CD4-positive, CD25-positive, alpha-beta regulatory T cell (primary cell): ENCODE measurements at regions not wholly inside any gene's neighbourhood (a gene's known extent, or its start where the extent isn't known, plus 50 kb on each side); places are given as distances from the start of the nearest gene placed in this dataset.
"Not testable (repeated sequence)": the region's sequence is repeated elsewhere in the genome, so short reads cannot be mapped to it uniquely, and the experiment has no call there.

ENCODE experiments used
- ATAC-seq, 2 donors: fragments of 150-1000 bp; cut with Tn5 transposase; one replicate each; pipeline ENCODE4 v1.10.0; 2021; ENCODE audit warnings: low read depth in 2 of 2, moderate number of reproducible peaks in 2 of 2, moderate library complexity in 1 of 2
- DNase-seq, 3 donors: peaks; one replicate each; pipeline versions ENCODE4 v3.0.0 to v3.0.0-alpha.2; 2012 to 2022; ENCODE audit warnings: mixed read lengths in 1 of 3
- H3K27ac ChIP-seq: one replicate; pipeline ENCODE4 v1.7.0; 2013; ENCODE audit warnings: mild to moderate bottlenecking, low read length; ENCODE audit not compliant: insufficient read depth, poor library complexity, severe bottlenecking
- H3K27me3 ChIP-seq: one replicate; pipeline ENCODE4 v1.7.0; 2013; ENCODE audit warnings: low read length; ENCODE audit not compliant: control insufficient read depth, insufficient read depth
- H3K36me3 ChIP-seq: one replicate; pipeline ENCODE4 v1.7.0; 2013; ENCODE audit warnings: mild to moderate bottlenecking, low read length, moderate library complexity; ENCODE audit not compliant: control insufficient read depth, insufficient read depth
- H3K4me1 ChIP-seq: 2 replicates; pipeline ENCODE4 v1.7.0; 2013; ENCODE audit warnings: mild to moderate bottlenecking, low read length; ENCODE audit not compliant: insufficient read depth, control insufficient read depth, poor library complexity, severe bottlenecking
- H3K4me3 ChIP-seq: one replicate; pipeline ENCODE4 v1.7.0; 2013; ENCODE audit warnings: low read depth, mild to moderate bottlenecking, low read length, moderate library complexity
- H3K9me3 ChIP-seq, 2 experiments: 1 replicate in 1 of 2; 2 replicates in 1 of 2; pipeline ENCODE4 v1.7.0; 2013; ENCODE audit warnings: low read length in 2 of 2, mild to moderate bottlenecking in 1 of 2, moderate library complexity in 1 of 2; ENCODE audit not compliant: control insufficient read depth in 2 of 2
- H3K27ac Mint-ChIP-seq, 3 donors: one replicate each; pipeline ENCODE4 v1.8.0; 2020 to 2022; ENCODE audit warnings: mild to moderate bottlenecking in 3 of 3, mixed read lengths in 3 of 3, moderate library complexity in 2 of 3
- H3K27me3 Mint-ChIP-seq: one replicate; pipeline ENCODE4 v1.8.0; 2022; ENCODE audit warnings: mild to moderate bottlenecking, mixed read lengths
- H3K36me3 Mint-ChIP-seq: one replicate; pipeline ENCODE4 v1.8.0; 2020; ENCODE audit warnings: mixed read lengths
- H3K4me1 Mint-ChIP-seq, 4 donors: one replicate each; pipeline ENCODE4 v1.8.0; 2020 to 2022; ENCODE audit warnings: mixed read lengths in 4 of 4, mild to moderate bottlenecking in 1 of 4
- H3K4me3 Mint-ChIP-seq, 4 donors: one replicate each; pipeline ENCODE4 v1.8.0; 2020 to 2022; ENCODE audit warnings: mild to moderate bottlenecking in 4 of 4, mixed read lengths in 4 of 4, moderate library complexity in 3 of 4
- H3K9me3 Mint-ChIP-seq, 7 donors: one replicate each; pipeline ENCODE4 v1.8.0; 2020 to 2022; ENCODE audit warnings: mixed read lengths in 7 of 7, mild to moderate bottlenecking in 3 of 7, moderate library complexity in 2 of 7

GRCh38 chr15:47119349-47119748 lies 598.0 kb upstream of the SEMA6D start:
- no peak for DNase-seq
- H3K9me3 Mint-ChIP-seq: peaks cover 4 to 22% (median 7%) of the 10 kb centered on the region in 7 donors
- H3K4me3 Mint-ChIP-seq: no peak overlapping the region
- H3K27ac Mint-ChIP-seq: no peak overlapping the region
- H3K27me3 Mint-ChIP-seq: no peaks in the 10 kb centered on the region
- no peaks in the 10 kb centered on the region for H3K36me3 Mint-ChIP-seq
- H3K27me3 ChIP-seq: no peaks in the 10 kb centered on the region
- H3K4me1 ChIP-seq: no peaks in the 10 kb centered on the region
- no peak for ATAC-seq
- H3K27ac ChIP-seq: no peak overlapping the region
- H3K4me1 Mint-ChIP-seq: no peaks in the 10 kb centered on the region
- H3K9me3 ChIP-seq: no peaks in the 10 kb centered on the region
- no peak overlapping the region for H3K4me3 ChIP-seq
- no peaks in the 10 kb centered on the region for H3K36me3 ChIP-seq

DNA sequence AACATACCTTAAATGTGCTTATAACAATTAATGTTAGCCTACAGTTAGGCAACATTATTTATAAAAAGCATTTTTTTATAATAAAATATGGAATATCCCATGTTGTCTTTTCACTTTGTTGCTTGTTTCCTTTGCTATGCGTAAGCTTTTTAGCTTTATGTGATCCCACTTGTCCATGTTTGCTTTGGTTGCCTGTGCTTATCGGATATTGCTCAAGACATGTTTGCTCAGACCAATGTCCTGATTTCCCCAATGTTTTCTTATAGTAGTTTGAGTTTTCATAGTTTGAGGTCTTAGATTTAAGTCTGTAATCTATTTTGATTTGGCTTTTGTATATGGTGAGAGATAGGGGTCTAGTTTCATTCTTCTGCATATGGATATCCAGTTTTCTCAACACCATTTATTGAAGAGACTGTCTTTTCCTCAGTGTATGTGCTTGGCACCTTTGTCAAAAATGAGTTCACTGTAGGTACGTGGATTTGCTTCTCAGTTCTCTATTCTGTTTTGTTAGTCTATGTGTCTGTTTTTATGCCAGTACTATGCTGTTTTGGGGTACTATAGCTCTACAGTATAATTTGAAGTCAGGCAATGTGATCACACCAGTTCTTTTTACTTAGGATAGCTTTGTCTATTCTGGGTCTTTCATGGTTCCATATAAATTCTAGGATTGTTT lies 592.7 kb upstream of the SEMA6D start:
- no peak overlapping the region for H3K4me3 Mint-ChIP-seq
- H3K36me3 Mint-ChIP-seq: no peaks in the 10 kb centered on the region
- H3K36me3 ChIP-seq: no peaks in the 10 kb centered on the region

GRCh38 chr15:47129033-47129432 lies 588.3 kb upstream of the SEMA6D start:
- H3K4me1 ChIP-seq: no peaks in the 10 kb centered on the region
- H3K27me3 ChIP-seq: no peaks in the 10 kb centered on the region
- no peak overlapping the region for H3K4me3 ChIP-seq
- H3K36me3 ChIP-seq: no peaks in the 10 kb centered on the region
- H3K27me3 Mint-ChIP-seq: no peaks in the 10 kb centered on the region
- DNase-seq (no peak), ATAC-seq (no peak)
- H3K4me1 Mint-ChIP-seq: no peaks in the 10 kb centered on the region
- H3K27ac Mint-ChIP-seq: no peak overlapping the region
- peaks cover 1 to 23% (median 5%) of the 10 kb centered on the region in 7 donors for H3K9me3 Mint-ChIP-seq
- H3K9me3 ChIP-seq: peaks cover 0 to 4% of the 10 kb centered on the region in 2 experiments
- H3K36me3 Mint-ChIP-seq: no peaks in the 10 kb centered on the region
- H3K4me3 Mint-ChIP-seq: no peak overlapping the region
- H3K27ac ChIP-seq: no peak overlapping the region

More for the DNA sequence above, 592.7 kb upstream of the SEMA6D start:
- Mint-ChIP-seq H3K9me3 (peaks cover 3 to 28% (median 11%) of the 10 kb centered on the region in 7 donors), H3K27me3 (no peaks in the 10 kb centered on the region), H3K27ac (peak overlapping the region in 1 of 3 donors; percentile 18), H3K4me1 (no peaks in the 10 kb centered on the region)
- DNase-seq: no peak
- no peak for ATAC-seq
- H3K27ac ChIP-seq: no peak overlapping the region
- H3K27me3 ChIP-seq: no peaks in the 10 kb centered on the region
- no peaks in the 10 kb centered on the region for H3K4me1 ChIP-seq
- no peaks in the 10 kb centered on the region for H3K9me3 ChIP-seq
- no peak overlapping the region for H3K4me3 ChIP-seq

- DNase-seq, H3K4me1 ChIP-seq, H3K36me3 ChIP-seq, H3K27ac ChIP-seq, H3K27me3 Mint-ChIP-seq, H3K4me1 Mint-ChIP-seq, H3K4me3 Mint-ChIP-seq, H3K27me3 ChIP-seq, H3K27ac Mint-ChIP-seq, H3K4me3 ChIP-seq, H3K9me3 ChIP-seq, ATAC-seq, H3K36me3 Mint-ChIP-seq: not testable (repeated sequence)
- H3K9me3 Mint-ChIP-seq: peaks cover 0 to 22% (median 5%) of the 10 kb centered on the region in 7 donors
Observed at GRCh38 chr15:47131450-47131849, 585.9 kb upstream of the SEMA6D start.

DNA sequence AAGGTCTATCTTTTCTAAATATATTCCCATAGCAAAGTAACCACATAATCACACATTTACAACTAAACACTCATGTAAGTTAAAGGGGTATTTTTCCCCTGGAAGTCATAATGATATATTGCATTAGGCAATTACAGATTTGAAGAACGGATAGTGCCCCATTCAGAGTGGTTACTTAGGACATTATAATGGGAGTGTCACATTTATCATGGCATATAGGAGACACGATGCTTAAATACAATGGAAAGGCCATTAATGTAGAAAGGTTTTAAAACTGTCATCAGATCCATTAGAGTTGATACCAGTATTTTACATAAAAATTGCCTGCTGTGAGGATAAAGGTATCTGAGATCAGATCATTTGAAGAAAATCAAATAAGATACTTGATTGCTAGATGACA lies 582.0 kb upstream of the SEMA6D start:
- ATAC-seq: no peak
- DNase-seq: no peak
- no peak overlapping the region for H3K27ac ChIP-seq
- no peak overlapping the region for H3K27ac Mint-ChIP-seq
- no peak overlapping the region for H3K4me3 ChIP-seq
- no peaks in the 10 kb centered on the region for H3K4me1 ChIP-seq
- H3K4me1 Mint-ChIP-seq: no peaks in the 10 kb centered on the region
- H3K9me3 Mint-ChIP-seq: peaks cover 0 to 12% (median 1%) of the 10 kb centered on the region in 7 donors
- H3K27me3 ChIP-seq: no peaks in the 10 kb centered on the region
- no peak overlapping the region for H3K4me3 Mint-ChIP-seq
- peaks cover 0 to 4% of the 10 kb centered on the region in 2 experiments for H3K9me3 ChIP-seq
- H3K27me3 Mint-ChIP-seq: no peaks in the 10 kb centered on the region
- no peaks in the 10 kb centered on the region for H3K36me3 Mint-ChIP-seq
- no peaks in the 10 kb centered on the region for H3K36me3 ChIP-seq

DNA sequence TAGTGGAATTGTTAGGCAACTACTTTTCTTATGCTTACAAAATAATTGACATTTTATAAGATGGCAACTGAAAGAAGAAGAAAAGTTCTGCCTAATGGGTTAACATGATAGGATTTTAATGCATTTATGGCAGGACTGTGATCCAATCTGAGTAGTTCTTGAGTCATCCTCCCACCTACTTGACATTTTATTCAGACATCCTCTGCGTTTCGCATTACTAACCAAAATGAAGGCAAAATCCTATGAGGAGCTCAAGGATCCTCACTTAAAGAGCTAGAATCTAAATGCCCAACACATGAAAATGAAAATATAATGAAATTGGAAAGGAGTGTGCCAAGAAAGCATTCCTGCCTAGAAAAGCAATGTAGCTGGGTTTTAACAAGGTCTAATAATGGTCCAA lies 581.1 kb upstream of the SEMA6D start:
- Mint-ChIP-seq H3K27me3 (no peaks in the 10 kb centered on the region), H3K4me3 (no peak overlapping the region), H3K9me3 (peaks cover 0 to 4% (median 0%) of the 10 kb centered on the region in 7 donors), H3K4me1 (no peaks in the 10 kb centered on the region), H3K27ac (no peak overlapping the region), H3K36me3 (no peaks in the 10 kb centered on the region)
- Histone ChIP-seq H3K27ac (no peak overlapping the region), H3K4me1 (no peaks in the 10 kb centered on the region), H3K9me3 (no peaks in the 10 kb centered on the region), H3K27me3 (no peaks in the 10 kb centered on the region), H3K4me3 (no peak overlapping the region), H3K36me3 (no peaks in the 10 kb centered on the region)
- ATAC-seq: no peak
- no peak for DNase-seq

DNA sequence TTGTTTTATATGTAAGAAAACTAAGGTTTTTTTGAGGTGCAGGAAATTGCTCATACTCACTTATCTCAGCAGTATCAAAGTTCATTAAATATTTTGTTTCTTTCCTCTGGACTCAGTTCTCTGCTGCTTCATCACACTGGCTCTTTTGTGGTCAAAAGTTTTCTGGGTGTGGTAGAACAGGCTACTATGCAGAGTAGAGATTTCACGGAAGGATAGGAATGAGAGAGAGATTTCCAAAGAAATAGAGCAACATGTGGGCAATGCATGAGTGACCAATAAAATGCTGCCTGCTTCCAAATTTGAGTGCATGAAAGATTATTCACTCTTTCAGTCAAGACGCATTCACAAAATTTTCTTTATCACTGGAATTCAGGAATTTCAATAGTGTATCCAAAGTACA lies 577.3 kb upstream of the SEMA6D start:
- H3K27me3 Mint-ChIP-seq: no peaks in the 10 kb centered on the region

DNA sequence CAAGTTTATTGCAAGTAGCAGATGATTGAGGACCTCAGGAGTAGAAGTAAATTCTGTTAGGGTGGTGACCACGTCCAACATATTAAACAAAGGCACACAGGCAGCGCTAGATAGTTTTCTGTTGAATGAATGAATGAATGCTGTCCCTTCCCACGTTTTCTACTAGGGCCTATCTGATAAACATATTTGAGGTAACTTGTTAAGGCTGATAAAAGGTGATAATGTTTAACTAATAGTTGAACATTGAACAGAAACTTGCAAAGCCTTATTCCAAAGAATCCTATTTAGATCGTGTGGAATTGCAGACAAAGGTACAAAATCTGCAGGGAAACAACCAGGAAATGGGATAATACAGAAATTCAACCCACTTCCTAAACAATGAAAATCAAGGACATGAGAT lies 559.5 kb upstream of the SEMA6D start:
- H3K4me1 Mint-ChIP-seq: no peaks in the 10 kb centered on the region
- no peak overlapping the region for H3K4me3 ChIP-seq
- H3K4me3 Mint-ChIP-seq: no peak overlapping the region
- DNase-seq: no peak
- H3K9me3 ChIP-seq: no peaks in the 10 kb centered on the region
- no peaks in the 10 kb centered on the region for H3K4me1 ChIP-seq
- H3K27ac Mint-ChIP-seq: no peak overlapping the region
- H3K27me3 Mint-ChIP-seq: no peaks in the 10 kb centered on the region
- ATAC-seq: no peak
- no peaks in the 10 kb centered on the region for H3K36me3 Mint-ChIP-seq
- H3K9me3 Mint-ChIP-seq: peaks cover 2 to 25% (median 8%) of the 10 kb centered on the region in 7 donors
- no peaks in the 10 kb centered on the region for H3K36me3 ChIP-seq
- H3K27ac ChIP-seq: no peak overlapping the region
- H3K27me3 ChIP-seq: no peaks in the 10 kb centered on the region

More for the DNA sequence above, 577.3 kb upstream of the SEMA6D start:
- Mint-ChIP-seq H3K4me1 (no peaks in the 10 kb centered on the region), H3K9me3 (peaks cover 0 to 10% (median 2%) of the 10 kb centered on the region in 7 donors), H3K36me3 (no peaks in the 10 kb centered on the region), H3K27ac (no peak overlapping the region), H3K4me3 (no peak overlapping the region)
- H3K36me3 ChIP-seq: no peaks in the 10 kb centered on the region
- ATAC-seq (no peak), DNase-seq (no peak)
- no peaks in the 10 kb centered on the region for H3K4me1 ChIP-seq
- H3K4me3 ChIP-seq: no peak overlapping the region
- no peaks in the 10 kb centered on the region for H3K27me3 ChIP-seq
- H3K27ac ChIP-seq: no peak overlapping the region
- no peaks in the 10 kb centered on the region for H3K9me3 ChIP-seq
